ENCODE measurements at regions not wholly inside any gene's neighbourhood (a gene's known extent, or its start where the extent isn't known, plus 50 kb on each side); places are given as distances from the start of the nearest gene placed in this dataset.

GRCh38 chr5:112649882-112650281 is 87.8 kb upstream of the APC start:
- TF ChIP-seq POLR2A (IDR thresholded peaks at IDR 0.05; ENCODE audit: low read depth) (no peak), POLR2AphosphoS5 (IDR thresholded peaks at IDR 0.05) (no peak), EP300 (IDR thresholded peaks at IDR 0.05) (no peak)
- TF ChIP-seq, protein P1, sequence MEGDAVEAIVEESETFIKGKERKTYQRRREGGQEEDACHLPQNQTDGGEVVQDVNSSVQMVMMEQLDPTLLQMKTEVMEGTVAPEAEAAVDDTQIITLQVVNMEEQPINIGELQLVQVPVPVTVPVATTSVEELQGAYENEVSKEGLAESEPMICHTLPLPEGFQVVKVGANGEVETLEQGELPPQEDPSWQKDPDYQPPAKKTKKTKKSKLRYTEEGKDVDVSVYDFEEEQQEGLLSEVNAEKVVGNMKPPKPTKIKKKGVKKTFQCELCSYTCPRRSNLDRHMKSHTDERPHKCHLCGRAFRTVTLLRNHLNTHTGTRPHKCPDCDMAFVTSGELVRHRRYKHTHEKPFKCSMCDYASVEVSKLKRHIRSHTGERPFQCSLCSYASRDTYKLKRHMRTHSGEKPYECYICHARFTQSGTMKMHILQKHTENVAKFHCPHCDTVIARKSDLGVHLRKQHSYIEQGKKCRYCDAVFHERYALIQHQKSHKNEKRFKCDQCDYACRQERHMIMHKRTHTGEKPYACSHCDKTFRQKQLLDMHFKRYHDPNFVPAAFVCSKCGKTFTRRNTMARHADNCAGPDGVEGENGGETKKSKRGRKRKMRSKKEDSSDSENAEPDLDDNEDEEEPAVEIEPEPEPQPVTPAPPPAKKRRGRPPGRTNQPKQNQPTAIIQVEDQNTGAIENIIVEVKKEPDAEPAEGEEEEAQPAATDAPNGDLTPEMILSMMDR (IDR thresholded peaks at IDR 0.05): no peak
